ENCODE measurements at regions not wholly inside any gene's neighbourhood (a gene's known extent, or its start where the extent isn't known, plus 50 kb on each side); places are given as distances from the start of the nearest gene placed in this dataset.

- no peak for DNase-seq
These were observed 84.0 kb upstream of the SLCO3A1 start for GRCh38 chr15:91769476-91769875.

DNA sequence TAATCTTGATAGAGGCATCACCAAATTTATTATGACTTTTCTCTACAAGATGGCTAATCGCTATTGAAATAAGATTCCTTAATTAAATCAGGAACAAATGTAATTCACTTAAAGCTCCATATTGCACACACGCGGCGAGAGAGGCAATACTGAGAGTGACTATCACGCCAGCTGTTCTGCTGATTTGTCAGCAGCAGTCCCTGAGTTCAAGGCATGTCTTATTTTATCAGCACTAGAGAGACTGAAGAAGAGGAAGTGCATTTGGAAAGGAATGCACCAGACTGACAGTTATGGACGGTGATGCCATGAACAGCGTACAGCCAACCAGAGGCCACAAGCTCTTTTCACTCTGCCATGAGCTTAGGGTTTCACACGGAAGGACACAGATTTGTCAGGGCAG is 83.6 kb upstream of the SLCO3A1 start:
- no peak for DNase-seq

DNA sequence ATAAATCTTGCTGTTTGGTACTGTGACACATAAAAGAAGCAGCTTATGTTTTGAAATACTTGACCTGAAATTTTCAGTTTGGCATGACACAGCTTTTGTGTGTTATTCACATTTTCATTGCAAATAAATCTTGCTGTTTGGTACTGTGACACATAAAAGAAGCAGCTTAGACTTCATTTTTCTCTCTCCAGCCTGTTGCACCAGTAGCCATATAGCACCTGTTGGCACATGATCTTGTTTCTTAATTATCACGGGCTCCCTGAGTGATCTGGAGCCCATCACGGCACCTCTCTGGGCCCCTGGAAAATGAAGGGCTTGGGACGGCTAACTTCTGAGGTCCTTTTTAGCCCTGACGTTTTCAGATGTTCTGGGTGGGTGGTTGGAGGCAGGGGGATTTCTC is 77.4 kb upstream of the SLCO3A1 start:
- no peak for DNase-seq

DNA sequence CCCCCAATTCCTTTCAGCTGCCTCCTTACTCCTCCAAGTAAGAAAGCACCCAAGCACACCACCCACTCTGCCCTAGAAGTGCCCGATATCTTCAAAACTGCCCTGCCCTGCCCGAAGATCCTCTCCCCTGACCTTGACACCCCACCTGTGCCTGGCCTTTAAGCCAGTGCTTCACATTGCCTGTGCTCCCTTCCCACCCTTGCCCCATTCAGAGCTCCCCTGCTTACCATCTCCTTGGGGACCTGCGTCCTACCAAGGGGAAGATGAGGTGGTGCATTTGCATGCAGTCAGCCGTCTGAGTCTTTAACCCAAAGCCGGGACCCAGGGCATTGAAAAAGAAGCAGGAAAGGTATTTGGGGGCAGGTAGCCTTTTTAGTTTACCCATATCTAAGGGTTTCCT is 73.5 kb upstream of the SLCO3A1 start:
- DNase-seq, result no peak

DNA sequence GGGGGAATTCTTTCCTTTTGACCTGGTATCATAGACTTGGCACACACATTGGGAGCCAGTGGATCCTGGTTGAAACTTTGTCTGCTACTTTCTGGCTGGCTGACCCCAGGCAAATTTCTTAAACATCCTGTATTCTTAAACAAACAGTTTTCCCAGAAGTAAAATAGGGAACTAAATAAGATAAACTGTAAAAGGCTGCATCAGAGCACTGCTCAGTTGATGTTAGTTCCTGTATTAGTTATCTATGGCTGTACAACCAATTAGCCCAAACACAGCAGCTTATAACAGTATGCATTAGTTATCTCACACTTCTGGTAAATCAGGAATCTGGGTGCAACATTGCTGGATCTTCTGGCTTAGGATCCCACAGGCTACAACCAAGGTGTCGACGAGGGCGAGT is 73.1 kb upstream of the SLCO3A1 start:
- no peak for DNase-seq

- no peak for DNase-seq
These were observed 71.3 kb upstream of the SLCO3A1 start for GRCh38 chr15:91782221-91782620.

DNA sequence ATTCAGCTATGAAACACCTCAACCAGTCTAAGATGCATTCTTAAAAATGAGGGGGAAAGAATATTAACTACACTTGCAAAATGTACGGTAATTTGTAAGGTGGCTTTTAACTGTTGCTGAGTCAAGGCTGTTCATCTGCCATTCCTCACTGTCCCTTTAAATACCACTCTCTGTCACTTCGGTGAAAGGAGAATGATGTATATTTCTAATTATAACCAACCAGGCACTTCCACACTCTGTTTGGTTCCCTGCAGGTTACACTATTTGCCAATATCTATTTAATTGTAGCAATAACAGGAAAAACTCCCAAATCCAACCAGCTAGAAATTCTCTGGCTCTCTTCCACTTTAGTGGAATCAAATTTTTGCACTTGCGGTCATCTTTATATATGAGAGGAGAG is 70.5 kb upstream of the SLCO3A1 start:
- no peak for DNase-seq

DNA sequence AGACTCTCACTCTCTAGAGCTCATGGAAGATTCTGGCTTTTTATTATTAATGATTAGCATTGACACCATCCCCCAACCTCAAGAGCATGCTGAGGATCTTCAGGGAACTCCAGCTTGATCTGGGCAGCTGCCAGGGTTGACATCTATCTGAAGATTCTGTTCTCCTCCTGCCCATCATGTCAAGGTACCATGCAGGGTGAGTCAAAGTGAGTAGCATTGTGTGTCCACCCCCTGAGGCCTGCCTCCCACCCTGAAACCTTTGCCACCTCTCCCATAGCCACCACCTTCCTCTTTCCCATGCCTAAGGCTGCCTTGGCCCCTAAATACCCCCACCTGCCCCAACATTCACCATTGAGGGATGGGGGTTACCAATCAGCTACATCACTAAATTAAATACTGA is 70.1 kb upstream of the SLCO3A1 start:
- DNase-seq, result no peak

DNA sequence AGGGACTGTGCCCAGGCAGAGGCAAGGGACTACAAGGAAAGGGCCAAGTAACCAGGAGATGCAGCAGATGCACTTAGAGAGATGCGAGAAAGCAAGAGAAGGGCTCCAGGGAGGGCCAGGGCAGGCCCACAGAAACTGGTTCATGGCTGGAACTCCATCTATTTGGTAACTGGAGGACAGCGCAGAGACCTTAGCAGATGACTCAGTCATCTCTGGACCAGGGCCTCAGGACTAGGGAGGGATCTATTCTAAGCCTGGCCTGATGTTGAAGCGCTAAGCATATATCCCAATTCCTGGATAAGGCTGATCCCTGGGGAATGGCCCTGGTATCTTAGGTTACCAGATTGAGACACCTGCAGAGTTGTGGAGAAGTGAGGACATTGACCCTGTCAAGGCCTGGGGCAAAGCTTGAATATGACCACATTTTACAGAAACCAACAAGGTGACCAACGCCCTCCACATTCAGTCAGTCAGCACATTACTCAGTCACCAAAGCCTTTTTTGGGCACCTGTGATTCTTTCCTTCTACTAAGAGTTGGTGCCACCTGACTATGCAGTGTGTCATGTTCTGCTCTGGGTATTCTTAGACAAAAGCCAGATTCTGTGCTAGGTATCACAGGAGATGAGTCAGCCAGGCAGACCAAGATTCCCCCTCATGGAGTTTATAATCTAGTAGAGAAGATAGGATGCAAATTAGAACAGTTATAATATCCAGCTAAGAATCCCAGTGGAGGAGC is 68.4 kb upstream of the SLCO3A1 start:
- no peak for DNase-seq

- DNase-seq, result no peak
These were observed 66.3 kb upstream of the SLCO3A1 start for GRCh38 chr15:91787198-91787597.

GRCh38 chr15:91789136-91789535 is 64.4 kb upstream of the SLCO3A1 start:
- no peak for DNase-seq

DNA sequence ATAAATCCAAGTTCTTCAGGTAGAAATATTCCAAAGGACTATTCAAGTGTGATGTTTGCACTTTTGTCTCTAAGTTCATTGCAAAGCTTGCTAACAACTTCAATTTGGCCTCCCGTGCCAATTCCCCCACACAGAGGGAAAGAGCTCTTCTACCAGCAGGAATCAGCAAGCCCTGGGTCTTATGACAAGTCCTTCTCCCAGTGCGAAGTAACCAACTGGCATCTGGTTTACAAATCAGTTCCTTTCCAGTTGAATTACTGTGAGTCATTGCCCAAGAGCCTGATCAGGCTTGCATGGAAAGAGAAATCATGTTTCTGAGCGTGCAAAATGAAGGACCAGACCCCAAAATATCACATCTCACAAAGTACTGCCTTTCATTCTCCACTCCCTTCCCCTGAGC is 62.7 kb upstream of the SLCO3A1 start:
- no peak for DNase-seq

DNA sequence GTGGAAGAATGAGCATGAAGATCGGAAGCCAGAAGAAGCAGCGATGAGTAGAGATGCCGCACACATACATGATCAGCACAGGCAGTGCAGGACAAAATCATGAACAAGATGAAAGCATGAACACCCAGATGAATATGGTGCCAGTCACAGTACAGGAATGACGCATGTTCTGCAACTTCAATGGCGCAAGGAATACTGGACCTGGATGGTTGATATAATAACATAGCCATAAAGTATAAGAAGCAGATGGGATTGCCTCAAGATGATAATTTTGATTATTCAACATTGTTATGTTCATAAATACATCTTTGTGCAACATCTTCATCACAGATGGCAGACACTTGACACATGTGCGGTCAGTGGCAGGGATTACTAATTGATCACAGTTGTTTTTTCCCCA is 59.7 kb upstream of the SLCO3A1 start:
- no peak for DNase-seq

DNA sequence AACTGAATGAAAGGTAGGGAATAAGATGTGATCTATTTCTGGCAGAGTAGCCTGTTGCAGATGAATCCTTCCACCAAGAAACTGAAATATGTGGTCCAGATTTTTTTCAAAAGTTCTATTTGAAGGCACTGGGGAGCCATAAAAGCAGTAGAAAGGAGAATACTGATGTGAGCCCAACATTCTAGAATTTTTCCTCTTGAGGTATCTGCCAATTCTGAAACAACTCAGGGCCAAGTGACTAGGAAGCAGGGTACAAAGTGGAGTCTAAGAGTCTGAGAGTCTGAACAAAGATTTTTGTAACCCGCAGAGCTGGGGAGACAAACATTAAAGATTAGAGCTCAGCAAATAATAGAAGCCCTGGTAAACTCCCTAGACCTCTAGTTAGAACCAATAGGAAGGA is 58.3 kb upstream of the SLCO3A1 start:
- no peak for DNase-seq

DNA sequence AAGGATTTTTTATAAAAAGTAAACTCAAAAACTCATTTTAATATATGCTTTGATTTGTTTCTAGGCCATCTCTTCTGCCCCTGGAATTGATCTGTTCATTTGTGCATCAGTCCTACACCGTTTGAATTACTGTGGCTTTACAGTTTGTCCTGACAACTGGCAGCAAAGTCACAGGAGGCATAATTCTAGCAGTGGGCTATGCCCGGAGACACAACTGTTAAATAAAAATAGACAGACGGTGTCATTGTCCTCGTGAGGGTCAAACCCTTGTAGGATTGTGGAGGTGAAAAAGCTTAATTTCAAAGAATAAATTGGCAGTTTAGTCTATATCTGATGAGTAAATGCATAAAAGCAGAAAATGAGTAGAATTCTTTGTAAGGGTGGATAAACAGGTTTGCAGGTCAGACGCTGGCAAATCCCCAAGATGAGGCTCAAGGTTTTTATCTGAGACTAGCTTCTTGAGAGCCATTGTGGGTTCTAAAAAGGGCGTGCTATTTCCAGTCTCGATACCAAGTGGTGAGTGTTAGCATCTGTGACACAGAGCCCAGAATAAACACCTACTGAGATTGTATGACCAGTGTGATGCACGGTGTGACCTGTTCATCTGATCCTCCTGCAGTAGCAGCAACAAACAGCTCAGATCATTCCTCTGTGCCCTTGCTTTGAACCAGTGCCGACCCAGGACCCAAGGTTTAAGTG is 51.5 kb upstream of the SLCO3A1 start:
- no peak for DNase-seq

DNA sequence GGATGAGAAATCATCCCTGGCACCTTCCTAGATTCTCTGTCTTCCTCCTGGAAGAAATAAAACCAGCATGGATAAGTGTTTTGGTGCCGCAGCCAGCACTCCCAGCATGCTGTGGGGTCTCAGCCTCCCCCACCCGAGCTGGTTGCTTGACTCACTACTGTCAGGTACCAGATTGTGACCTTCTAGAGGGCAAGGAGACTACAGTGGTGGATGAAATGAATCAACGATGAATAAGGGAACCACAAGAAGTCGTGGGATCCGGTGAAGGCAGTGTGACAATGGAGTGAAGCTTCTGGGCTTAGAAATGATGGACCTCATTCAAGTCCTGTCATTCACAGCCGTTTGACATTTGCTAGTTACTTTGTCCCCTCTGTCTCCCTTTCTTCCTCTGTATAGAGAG is 50.2 kb upstream of the SLCO3A1 start:
- DNase-seq, result no peak
